ENCODE measurements at regions not wholly inside any gene's neighbourhood (a gene's known extent, or its start where the extent isn't known, plus 50 kb on each side); places are given as distances from the start of the nearest gene placed in this dataset.

DNA sequence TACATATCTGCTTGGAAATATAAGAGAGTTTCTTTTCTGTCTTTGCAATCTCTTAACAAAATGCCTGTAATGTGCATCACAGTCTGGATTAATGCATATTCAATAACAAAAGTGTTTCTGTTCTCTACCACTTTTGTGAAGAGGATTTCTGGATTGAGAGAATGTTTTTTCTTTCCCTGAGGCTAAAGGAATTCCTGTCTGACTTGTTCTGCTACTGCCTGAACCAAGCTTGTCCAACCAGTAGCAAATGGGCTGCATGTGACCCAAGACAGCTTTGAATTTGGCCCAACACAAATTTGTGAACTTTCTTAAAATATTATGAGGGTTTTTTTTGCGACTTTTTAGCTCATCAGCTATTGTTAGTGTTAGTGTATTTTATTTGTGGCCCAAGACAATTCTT, 1133.9 kb downstream of the SH3BGRL start:
- ATAC-seq (no peak), DNase-seq (ENCODE audit: low read depth, low spot score) (no peak)
- Histone ChIP-seq H3K9me2 (ENCODE audit: insufficient read depth) (no peaks in the 10 kb centered on the region), H3K79me2 (ENCODE audit: insufficient read depth, low read length) (no peaks in the 10 kb centered on the region), H3K4me2 (ENCODE audit: low read length) (no peak overlapping the region), H2AFZ (ENCODE audit: low read depth, low read length, poor library complexity, severe bottlenecking) (no peak overlapping the region), H3K36me3 (ENCODE audit: control insufficient read depth in 1 of 2, insufficient read depth in 2 of 2, low read length in 2 of 2) (no peaks in the 10 kb centered on the region), H3K27me3 (ENCODE audit: insufficient read depth, low read length) (no peaks in the 10 kb centered on the region), H3K9me3 (ENCODE audit: control insufficient read depth in 1 of 2, insufficient read depth in 1 of 2, low read depth in 1 of 2, low read length in 2 of 2) (no peaks in the 10 kb centered on the region), H3K4me1 (ENCODE audit: control insufficient read depth in 1 of 2, insufficient read depth in 2 of 2, low read length in 2 of 2) (no peaks in the 10 kb centered on the region), H3K4me3 (replicated peaks in 1 of 2; ENCODE audit: low read depth in 1 of 2, low read length in 2 of 2) (no peak overlapping the region), H4K20me1 (ENCODE audit: insufficient read depth) (no peaks in the 10 kb centered on the region), H3K9ac (ENCODE audit: low read length) (no peak overlapping the region), H3K27ac (ENCODE audit: low read depth, low read length) (no peak overlapping the region)
- POLR2A ChIA-PET, result no interaction called here
- no TSS peak for BruUV-seq (replicated peaks)
- RAD21 ChIA-PET (ENCODE audit: low non-redundant PET in 1 of 2, low total read pairs in 2 of 2, uncharacterized antibody in 2 of 2, unreplicated experiment in 2 of 2), result no interaction called here
- intact Hi-C loops (cut with micrococcal nuclease), result no loop called here
- CTCF ChIA-PET, result no interaction called here
- no peak for TF ChIP-seq POLR2AphosphoS5 (IDR thresholded peaks at IDR 0.05; ENCODE audit: low read depth, low read length)
- no peak for TF ChIP-seq EZH2 (IDR thresholded peaks at IDR 0.05)
- no peak for TF ChIP-seq RAD21 (IDR thresholded peaks at IDR 0.05; ENCODE audit: low read depth)
- TF ChIP-seq, protein P1, sequence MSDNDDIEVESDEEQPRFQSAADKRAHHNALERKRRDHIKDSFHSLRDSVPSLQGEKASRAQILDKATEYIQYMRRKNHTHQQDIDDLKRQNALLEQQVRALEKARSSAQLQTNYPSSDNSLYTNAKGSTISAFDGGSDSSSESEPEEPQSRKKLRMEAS (IDR thresholded peaks at IDR 0.05), result no peak
- no peak for TF ChIP-seq ELF1 (IDR thresholded peaks at IDR 0.05; ENCODE audit: borderline replicate concordance, low read depth)
- TF ChIP-seq, protein P2, sequence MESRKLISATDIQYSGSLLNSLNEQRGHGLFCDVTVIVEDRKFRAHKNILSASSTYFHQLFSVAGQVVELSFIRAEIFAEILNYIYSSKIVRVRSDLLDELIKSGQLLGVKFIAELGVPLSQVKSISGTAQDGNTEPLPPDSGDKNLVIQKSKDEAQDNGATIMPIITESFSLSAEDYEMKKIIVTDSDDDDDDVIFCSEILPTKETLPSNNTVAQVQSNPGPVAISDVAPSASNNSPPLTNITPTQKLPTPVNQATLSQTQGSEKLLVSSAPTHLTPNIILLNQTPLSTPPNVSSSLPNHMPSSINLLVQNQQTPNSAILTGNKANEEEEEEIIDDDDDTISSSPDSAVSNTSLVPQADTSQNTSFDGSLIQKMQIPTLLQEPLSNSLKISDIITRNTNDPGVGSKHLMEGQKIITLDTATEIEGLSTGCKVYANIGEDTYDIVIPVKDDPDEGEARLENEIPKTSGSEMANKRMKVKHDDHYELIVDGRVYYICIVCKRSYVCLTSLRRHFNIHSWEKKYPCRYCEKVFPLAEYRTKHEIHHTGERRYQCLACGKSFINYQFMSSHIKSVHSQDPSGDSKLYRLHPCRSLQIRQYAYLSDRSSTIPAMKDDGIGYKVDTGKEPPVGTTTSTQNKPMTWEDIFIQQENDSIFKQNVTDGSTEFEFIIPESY (IDR thresholded peaks at IDR 0.05; ENCODE audit: extremely low read depth, insufficient replicate concordance, low read length), result no peak
- no peak for TF ChIP-seq POLR2A (IDR thresholded peaks at IDR 0.05; ENCODE audit: borderline replicate concordance, extremely low read depth, insufficient read depth, insufficient read length)
- TF ChIP-seq SP1 (IDR thresholded peaks at IDR 0.05; ENCODE audit: low read depth), result no peak

DNA sequence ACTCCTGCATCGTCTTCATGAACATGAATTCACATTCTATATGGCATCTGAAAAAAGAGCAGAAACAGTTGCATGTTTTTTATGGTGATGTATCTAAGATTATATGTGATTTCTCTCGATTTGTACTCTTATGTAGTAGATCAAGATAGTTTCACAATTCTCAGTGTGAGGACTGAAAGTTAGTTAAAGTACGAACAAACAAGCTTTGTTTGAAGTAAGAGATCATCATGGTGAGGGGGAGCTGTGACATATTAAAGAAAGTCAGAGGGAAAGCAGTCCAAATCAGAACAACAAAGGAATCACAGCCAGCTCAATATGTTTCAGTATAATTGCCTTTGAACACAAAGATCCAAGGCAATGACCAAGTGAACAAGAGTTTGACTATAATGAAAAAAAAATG, 1140.6 kb downstream of the SH3BGRL start:
- ATAC-seq (no peak), DNase-seq (ENCODE audit: low read depth, low spot score) (no peak)
- no TSS peak for BruUV-seq (replicated peaks)
- RAD21 ChIA-PET (ENCODE audit: low non-redundant PET in 1 of 2, low total read pairs in 2 of 2, uncharacterized antibody in 2 of 2, unreplicated experiment in 2 of 2), result no interaction called here
- CTCF ChIA-PET, result no interaction called here
- Histone ChIP-seq H3K9me2 (ENCODE audit: insufficient read depth) (no peaks in the 10 kb centered on the region), H3K4me3 (replicated peaks in 1 of 2; ENCODE audit: low read depth in 1 of 2, low read length in 2 of 2) (no peak overlapping the region), H3K36me3 (ENCODE audit: control insufficient read depth in 1 of 2, insufficient read depth in 2 of 2, low read length in 2 of 2) (no peaks in the 10 kb centered on the region), H3K27ac (ENCODE audit: low read depth, low read length) (no peak overlapping the region), H3K4me2 (ENCODE audit: low read length) (no peak overlapping the region), H3K9ac (ENCODE audit: low read length) (no peak overlapping the region), H4K20me1 (ENCODE audit: insufficient read depth) (no peaks in the 10 kb centered on the region), H3K9me3 (ENCODE audit: control insufficient read depth in 1 of 2, insufficient read depth in 1 of 2, low read depth in 1 of 2, low read length in 2 of 2) (no peaks in the 10 kb centered on the region), H3K27me3 (ENCODE audit: insufficient read depth, low read length) (no peaks in the 10 kb centered on the region), H2AFZ (ENCODE audit: low read depth, low read length, poor library complexity, severe bottlenecking) (no peak overlapping the region), H3K79me2 (ENCODE audit: insufficient read depth, low read length) (no peaks in the 10 kb centered on the region), H3K4me1 (ENCODE audit: control insufficient read depth in 1 of 2, insufficient read depth in 2 of 2, low read length in 2 of 2) (no peaks in the 10 kb centered on the region)
- intact Hi-C loops (cut with micrococcal nuclease), result no loop called here
- POLR2A ChIA-PET, result no interaction called here
- TF ChIP-seq RAD21 (IDR thresholded peaks at IDR 0.05; ENCODE audit: low read depth) (no peak), EZH2phosphoT487 (IDR thresholded peaks at IDR 0.05; ENCODE audit: borderline replicate concordance) (no peak), POLR2AphosphoS5 (IDR thresholded peaks at IDR 0.05; ENCODE audit: low read depth, low read length) (no peak), SP1 (IDR thresholded peaks at IDR 0.05; ENCODE audit: low read depth) (no peak), SRF (IDR thresholded peaks at IDR 0.05; ENCODE audit: low read depth) (no peak)
- TF ChIP-seq, protein P3, sequence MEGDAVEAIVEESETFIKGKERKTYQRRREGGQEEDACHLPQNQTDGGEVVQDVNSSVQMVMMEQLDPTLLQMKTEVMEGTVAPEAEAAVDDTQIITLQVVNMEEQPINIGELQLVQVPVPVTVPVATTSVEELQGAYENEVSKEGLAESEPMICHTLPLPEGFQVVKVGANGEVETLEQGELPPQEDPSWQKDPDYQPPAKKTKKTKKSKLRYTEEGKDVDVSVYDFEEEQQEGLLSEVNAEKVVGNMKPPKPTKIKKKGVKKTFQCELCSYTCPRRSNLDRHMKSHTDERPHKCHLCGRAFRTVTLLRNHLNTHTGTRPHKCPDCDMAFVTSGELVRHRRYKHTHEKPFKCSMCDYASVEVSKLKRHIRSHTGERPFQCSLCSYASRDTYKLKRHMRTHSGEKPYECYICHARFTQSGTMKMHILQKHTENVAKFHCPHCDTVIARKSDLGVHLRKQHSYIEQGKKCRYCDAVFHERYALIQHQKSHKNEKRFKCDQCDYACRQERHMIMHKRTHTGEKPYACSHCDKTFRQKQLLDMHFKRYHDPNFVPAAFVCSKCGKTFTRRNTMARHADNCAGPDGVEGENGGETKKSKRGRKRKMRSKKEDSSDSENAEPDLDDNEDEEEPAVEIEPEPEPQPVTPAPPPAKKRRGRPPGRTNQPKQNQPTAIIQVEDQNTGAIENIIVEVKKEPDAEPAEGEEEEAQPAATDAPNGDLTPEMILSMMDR (IDR thresholded peaks at IDR 0.05 in 2 of 3, conservative IDR thresholded peaks at IDR 0.05 in 1 of 3; ENCODE audit: borderline replicate concordance in 1 of 3, insufficient read depth in 1 of 3, low read depth in 2 of 3, low read length in 2 of 3), result no peak
- TF ChIP-seq, protein P1 (IDR thresholded peaks at IDR 0.05), result no peak
- TF ChIP-seq, protein P4, sequence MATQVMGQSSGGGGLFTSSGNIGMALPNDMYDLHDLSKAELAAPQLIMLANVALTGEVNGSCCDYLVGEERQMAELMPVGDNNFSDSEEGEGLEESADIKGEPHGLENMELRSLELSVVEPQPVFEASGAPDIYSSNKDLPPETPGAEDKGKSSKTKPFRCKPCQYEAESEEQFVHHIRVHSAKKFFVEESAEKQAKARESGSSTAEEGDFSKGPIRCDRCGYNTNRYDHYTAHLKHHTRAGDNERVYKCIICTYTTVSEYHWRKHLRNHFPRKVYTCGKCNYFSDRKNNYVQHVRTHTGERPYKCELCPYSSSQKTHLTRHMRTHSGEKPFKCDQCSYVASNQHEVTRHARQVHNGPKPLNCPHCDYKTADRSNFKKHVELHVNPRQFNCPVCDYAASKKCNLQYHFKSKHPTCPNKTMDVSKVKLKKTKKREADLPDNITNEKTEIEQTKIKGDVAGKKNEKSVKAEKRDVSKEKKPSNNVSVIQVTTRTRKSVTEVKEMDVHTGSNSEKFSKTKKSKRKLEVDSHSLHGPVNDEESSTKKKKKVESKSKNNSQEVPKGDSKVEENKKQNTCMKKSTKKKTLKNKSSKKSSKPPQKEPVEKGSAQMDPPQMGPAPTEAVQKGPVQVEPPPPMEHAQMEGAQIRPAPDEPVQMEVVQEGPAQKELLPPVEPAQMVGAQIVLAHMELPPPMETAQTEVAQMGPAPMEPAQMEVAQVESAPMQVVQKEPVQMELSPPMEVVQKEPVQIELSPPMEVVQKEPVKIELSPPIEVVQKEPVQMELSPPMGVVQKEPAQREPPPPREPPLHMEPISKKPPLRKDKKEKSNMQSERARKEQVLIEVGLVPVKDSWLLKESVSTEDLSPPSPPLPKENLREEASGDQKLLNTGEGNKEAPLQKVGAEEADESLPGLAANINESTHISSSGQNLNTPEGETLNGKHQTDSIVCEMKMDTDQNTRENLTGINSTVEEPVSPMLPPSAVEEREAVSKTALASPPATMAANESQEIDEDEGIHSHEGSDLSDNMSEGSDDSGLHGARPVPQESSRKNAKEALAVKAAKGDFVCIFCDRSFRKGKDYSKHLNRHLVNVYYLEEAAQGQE (IDR thresholded peaks at IDR 0.05; ENCODE audit: low read depth), result no peak
